SK-N-SH (cell line): ENCODE measurements at regions not wholly inside any gene's neighbourhood (a gene's known extent, or its start where the extent isn't known, plus 50 kb on each side); places are given as distances from the start of the nearest gene placed in this dataset.

Experiments
- CTCF ChIA-PET: fragments of 300-600, 350-600 bp; formaldehyde crosslinking; extraction: SDS; loops from one replicate; lab custom pipeline; 2021; lab: Yijun Ruan, JAX
- POLR2A ChIA-PET: fragments of 350-600 bp; sonication (Branson Sonifier 250); formaldehyde crosslinking; extraction: SDS; loops from one replicate; lab custom pipeline; 2020; ENCODE audit warnings: antibody characterized with exemption, inconsistent platforms; lab: Yijun Ruan, JAX
- DNase-seq: peaks from one replicate; pipeline ENCODE4 v3.0.0; 2012
- H2AFZ ChIP-seq: fragments of 200-600 bp; sonication (generic); 2 replicates; pipeline ENCODE4 v1.8.1; 2016; ENCODE audit warnings: antibody characterized with exemption, mild to moderate bottlenecking, low read depth
- H3F3A ChIP-seq: fragments of 200-600 bp; sonication (generic); replicated peaks from 2 replicates; pipeline ENCODE3; 2016; ENCODE audit warnings: antibody characterized with exemption, mild to moderate bottlenecking; ENCODE audit not compliant: insufficient read depth
- H3K27ac ChIP-seq, 2 experiments: fragments of 200-500 bp in 1 of 2; fragments of 200-600 bp in 1 of 2; sonication (Bioruptor generic) in 1 of 2; sonication (generic), shearing (Covaris generic) in 1 of 2; 2 replicates each; pipeline versions ENCODE4 v1.5.1 to v1.6.1; 2014 to 2016; ENCODE audit warnings: low read depth in 2 of 2, inconsistent platforms in 1 of 2, low read length in 1 of 2, mild to moderate bottlenecking in 1 of 2, mixed read lengths in 1 of 2
- H3K27me3 ChIP-seq: fragments of 200-600 bp; sonication (generic), shearing (Covaris generic); 2 replicates; pipeline ENCODE4 v1.6.1; 2016; ENCODE audit warnings: mixed run types; ENCODE audit not compliant: insufficient read depth
- H3K36me3 ChIP-seq, 2 experiments: fragments of 200-500 bp in 1 of 2; fragments of 200-600 bp in 1 of 2; sonication (Bioruptor generic) in 1 of 2; sonication (generic) in 1 of 2; replicated peaks in 1 of 2; 2 replicates each; pipeline versions ENCODE3 to v1.5.1; 2014 to 2016; ENCODE audit warnings: low read length in 1 of 2, mild to moderate bottlenecking in 1 of 2; ENCODE audit not compliant: insufficient read depth in 2 of 2, control insufficient read depth in 1 of 2
- H3K4me1 ChIP-seq, 2 experiments: fragments of 200-500 bp in 1 of 2; fragments of 200-600 bp in 1 of 2; sonication (Bioruptor generic) in 1 of 2; sonication (generic), shearing (Covaris generic) in 1 of 2; 2 replicates each; pipeline versions ENCODE4 v1.5.1 to v1.6.1; 2014 to 2016; ENCODE audit warnings: low read depth in 1 of 2, low read length in 1 of 2, mixed run types in 1 of 2; ENCODE audit not compliant: insufficient read depth in 2 of 2, control insufficient read depth in 1 of 2
- H3K4me2 ChIP-seq: fragments of 200-600 bp; sonication (generic), shearing (Covaris generic); 2 replicates; pipeline ENCODE4 v1.6.1; 2017; ENCODE audit warnings: mixed run types
- H3K4me3 ChIP-seq, 2 experiments: fragments of 200-500 bp in 1 of 2; fragments of 200-600 bp in 1 of 2; sonication (Bioruptor generic) in 1 of 2; sonication (generic), shearing (Covaris generic) in 1 of 2; 2 replicates each; pipeline versions ENCODE4 v1.5.1 to v1.8.1; 2014 to 2016; ENCODE audit warnings: low read depth in 2 of 2, inconsistent platforms in 1 of 2, low read length in 1 of 2, mild to moderate bottlenecking in 1 of 2, mixed read lengths in 1 of 2, moderate library complexity in 1 of 2
- H3K79me2 ChIP-seq: fragments of 200-600 bp; sonication (generic); 2 replicates; pipeline ENCODE4 v1.8.1; 2017; ENCODE audit warnings: mild to moderate bottlenecking; ENCODE audit not compliant: insufficient read depth
- H3K9ac ChIP-seq: fragments of 200-600 bp; sonication (generic); 2 replicates; pipeline ENCODE4 v1.6.1; 2017; ENCODE audit warnings: mixed run types
- H3K9me2 ChIP-seq: fragments of 200-600 bp; sonication (generic); 2 replicates; pipeline ENCODE4 v1.6.1; 2017; ENCODE audit warnings: mixed run types
- H3K9me3 ChIP-seq: fragments of 200-600 bp; sonication (generic); 2 replicates; pipeline ENCODE4 v1.6.1; 2017; ENCODE audit warnings: mixed run types, mild to moderate bottlenecking, moderate library complexity
- H4K20me1 ChIP-seq: fragments of 200-600 bp; sonication (generic); 2 replicates; pipeline ENCODE4 v1.6.1; 2017; ENCODE audit warnings: mild to moderate bottlenecking, mixed run types; ENCODE audit not compliant: insufficient read depth
- FOXM1 ChIP-seq: IDR thresholded peaks from 2 replicates; pipeline ENCODE4 v1.4.0; 2012; ENCODE audit warnings: low read depth, mild to moderate bottlenecking
- GATA2 ChIP-seq: sonication (generic); formaldehyde crosslinking; IDR thresholded peaks from 2 replicates; pipeline ENCODE4 v1.5.0; 2020; ENCODE audit warnings: mild to moderate bottlenecking, missing genetic modification reagents
- JUND ChIP-seq: IDR thresholded peaks from 2 replicates; pipeline ENCODE4 v1.4.0; 2012
- MEF2A ChIP-seq: IDR thresholded peaks from 2 replicates; pipeline ENCODE4 v1.4.0; 2012; ENCODE audit warnings: low read depth, borderline replicate concordance
- NRF1 ChIP-seq: IDR thresholded peaks from 2 replicates; pipeline ENCODE4 v1.6.1; 2012; ENCODE audit warnings: low read depth, mild to moderate bottlenecking, low read length
- PBX3 ChIP-seq: IDR thresholded peaks from 2 replicates; pipeline ENCODE4; 2012
- RFX5 ChIP-seq: IDR thresholded peaks from 2 replicates; pipeline ENCODE4 v1.6.1; 2012; ENCODE audit warnings: mild to moderate bottlenecking, improper control_type of control experiment, low read length
- RXRA ChIP-seq: IDR thresholded peaks from 2 replicates; pipeline ENCODE4 v1.4.0; 2012; ENCODE audit warnings: low read depth, mild to moderate bottlenecking, borderline replicate concordance
- SMC3 ChIP-seq: IDR thresholded peaks from 2 replicates; pipeline ENCODE4 v1.6.1; 2012; ENCODE audit warnings: low read depth, low read length, improper control_type of control experiment
- TAF1 ChIP-seq: IDR thresholded peaks from 2 replicates; pipeline ENCODE4 v1.6.1; 2012; ENCODE audit warnings: low read depth, mild to moderate bottlenecking, low read length, moderate library complexity, borderline replicate concordance
- TEAD4 ChIP-seq: IDR thresholded peaks from 2 replicates; pipeline ENCODE4 v1.4.0; 2012; ENCODE audit warnings: mild to moderate bottlenecking, borderline replicate concordance; ENCODE audit not compliant: insufficient read depth
- USF1 ChIP-seq: IDR thresholded peaks from 2 replicates; pipeline ENCODE4 v1.4.0; 2012; ENCODE audit warnings: low read depth, borderline replicate concordance
- YY1 ChIP-seq: IDR thresholded peaks from 2 replicates; pipeline ENCODE4 v1.4.0; 2012; ENCODE audit warnings: low read depth, mild to moderate bottlenecking
- WGBS: methylation state at CpG from one replicate; pipeline ENCODE4 v1.1.6; 2017; ENCODE audit warnings: low lambda C conversion rate; 5-methylcytosine and 5-hydroxymethylcytosine counted together
- TF ChIP-seq, protein P1 (sequence below): IDR thresholded peaks from 2 replicates; pipeline ENCODE4 v1.4.0; 2012; ENCODE audit warnings: low read depth
- TF ChIP-seq, protein P2 (sequence below): IDR thresholded peaks from 2 replicates; pipeline ENCODE4 v1.6.1; 2012; ENCODE audit warnings: mild to moderate bottlenecking, low read depth, low read length, moderate library complexity

GRCh38 chr4:156248917-156249316 lies 295.3 kb upstream of the CTSO start:
- no peaks in the 10 kb centered on the region; the same call in 1 of the 2 replicates for H3K27me3 ChIP-seq
- no peak overlapping the region for H3K9ac ChIP-seq
- no peaks in the 10 kb centered on the region for H3K4me1 ChIP-seq
- DNase-seq: no peak
- H3K36me3 ChIP-seq: no peaks in the 10 kb centered on the region
- no peak overlapping the region for H3K27ac ChIP-seq
- H3K4me3 ChIP-seq: no peak overlapping the region
- POLR2A ChIA-PET: no interaction called here
- CTCF ChIA-PET: no interaction called here
- no peak overlapping the region for H2AFZ ChIP-seq
- WGBS: 8% methylated on average over 3 of the region's 3 CpGs
- H3K79me2 ChIP-seq: no peaks in the 10 kb centered on the region
- H3K4me2 ChIP-seq: no peak overlapping the region
- H3F3A ChIP-seq: no peaks in the 10 kb centered on the region
- H4K20me1 ChIP-seq: no peaks in the 10 kb centered on the region
- H3K9me3 ChIP-seq: no peaks in the 10 kb centered on the region
- H3K9me2 ChIP-seq: no peaks in the 10 kb centered on the region
- TF ChIP-seq SMC3 (no peak), USF1 (no peak), MEF2A (no peak), PBX3 (no peak), TAF1 (no peak), JUND (no peak), RXRA (no peak), YY1 (no peak), FOXM1 (no peak)
- TF ChIP-seq, protein P1, sequence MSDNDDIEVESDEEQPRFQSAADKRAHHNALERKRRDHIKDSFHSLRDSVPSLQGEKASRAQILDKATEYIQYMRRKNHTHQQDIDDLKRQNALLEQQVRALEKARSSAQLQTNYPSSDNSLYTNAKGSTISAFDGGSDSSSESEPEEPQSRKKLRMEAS: no peak
- TF ChIP-seq, protein P2, sequence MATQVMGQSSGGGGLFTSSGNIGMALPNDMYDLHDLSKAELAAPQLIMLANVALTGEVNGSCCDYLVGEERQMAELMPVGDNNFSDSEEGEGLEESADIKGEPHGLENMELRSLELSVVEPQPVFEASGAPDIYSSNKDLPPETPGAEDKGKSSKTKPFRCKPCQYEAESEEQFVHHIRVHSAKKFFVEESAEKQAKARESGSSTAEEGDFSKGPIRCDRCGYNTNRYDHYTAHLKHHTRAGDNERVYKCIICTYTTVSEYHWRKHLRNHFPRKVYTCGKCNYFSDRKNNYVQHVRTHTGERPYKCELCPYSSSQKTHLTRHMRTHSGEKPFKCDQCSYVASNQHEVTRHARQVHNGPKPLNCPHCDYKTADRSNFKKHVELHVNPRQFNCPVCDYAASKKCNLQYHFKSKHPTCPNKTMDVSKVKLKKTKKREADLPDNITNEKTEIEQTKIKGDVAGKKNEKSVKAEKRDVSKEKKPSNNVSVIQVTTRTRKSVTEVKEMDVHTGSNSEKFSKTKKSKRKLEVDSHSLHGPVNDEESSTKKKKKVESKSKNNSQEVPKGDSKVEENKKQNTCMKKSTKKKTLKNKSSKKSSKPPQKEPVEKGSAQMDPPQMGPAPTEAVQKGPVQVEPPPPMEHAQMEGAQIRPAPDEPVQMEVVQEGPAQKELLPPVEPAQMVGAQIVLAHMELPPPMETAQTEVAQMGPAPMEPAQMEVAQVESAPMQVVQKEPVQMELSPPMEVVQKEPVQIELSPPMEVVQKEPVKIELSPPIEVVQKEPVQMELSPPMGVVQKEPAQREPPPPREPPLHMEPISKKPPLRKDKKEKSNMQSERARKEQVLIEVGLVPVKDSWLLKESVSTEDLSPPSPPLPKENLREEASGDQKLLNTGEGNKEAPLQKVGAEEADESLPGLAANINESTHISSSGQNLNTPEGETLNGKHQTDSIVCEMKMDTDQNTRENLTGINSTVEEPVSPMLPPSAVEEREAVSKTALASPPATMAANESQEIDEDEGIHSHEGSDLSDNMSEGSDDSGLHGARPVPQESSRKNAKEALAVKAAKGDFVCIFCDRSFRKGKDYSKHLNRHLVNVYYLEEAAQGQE: no peak

DNA sequence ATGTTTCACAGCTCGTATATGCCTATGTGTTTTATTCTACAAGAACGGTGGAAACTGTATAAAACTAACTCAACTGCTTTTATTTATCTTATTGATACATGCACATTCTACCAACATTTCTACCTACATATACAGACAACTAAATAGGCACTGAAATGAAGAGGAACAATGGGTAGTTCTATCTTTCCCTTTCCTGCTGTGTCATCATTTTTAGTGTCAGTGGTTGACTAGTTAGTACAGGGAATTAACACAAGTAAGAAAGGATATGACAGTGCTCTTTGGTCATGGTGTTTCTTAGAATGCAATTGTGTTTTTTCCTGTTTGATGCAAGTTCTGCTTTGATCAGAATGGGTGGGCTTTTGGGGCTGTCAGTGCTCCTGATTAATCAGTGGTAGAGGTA lies 293.8 kb upstream of the CTSO start:
- Histone ChIP-seq H3K4me1 (no peaks in the 10 kb centered on the region), H3K27me3 (no peaks in the 10 kb centered on the region; the same call in 1 of the 2 replicates), H2AFZ (no peak overlapping the region)

More for the DNA sequence above, 293.8 kb upstream of the CTSO start:
- no peak overlapping the region for H3K9ac ChIP-seq
- no peaks in the 10 kb centered on the region for H3K36me3 ChIP-seq
- H3K4me2 ChIP-seq: no peak overlapping the region
- H3F3A ChIP-seq: no peaks in the 10 kb centered on the region
- POLR2A ChIA-PET: no interaction called here
- no peak overlapping the region for H3K27ac ChIP-seq
- H3K4me3 ChIP-seq: no peak overlapping the region
- H3K79me2 ChIP-seq: no peaks in the 10 kb centered on the region
- TF ChIP-seq GATA2 (CRISPR knock-in tag): no peak
- no peak for TF ChIP-seq RFX5
- TF ChIP-seq TEAD4: no peak
- no peak for TF ChIP-seq NRF1
- CTCF ChIA-PET: no interaction called here
- H3K9me3 ChIP-seq: no peaks in the 10 kb centered on the region
- no peaks in the 10 kb centered on the region for H3K9me2 ChIP-seq
- no peak for DNase-seq
- WGBS: 1% methylated on average over 2 of the region's 2 CpGs
- no peaks in the 10 kb centered on the region for H4K20me1 ChIP-seq
